ENCODE measurements at regions not wholly inside any gene's neighbourhood (a gene's known extent, or its start where the extent isn't known, plus 50 kb on each side); places are given as distances from the start of the nearest gene placed in this dataset.

DNA sequence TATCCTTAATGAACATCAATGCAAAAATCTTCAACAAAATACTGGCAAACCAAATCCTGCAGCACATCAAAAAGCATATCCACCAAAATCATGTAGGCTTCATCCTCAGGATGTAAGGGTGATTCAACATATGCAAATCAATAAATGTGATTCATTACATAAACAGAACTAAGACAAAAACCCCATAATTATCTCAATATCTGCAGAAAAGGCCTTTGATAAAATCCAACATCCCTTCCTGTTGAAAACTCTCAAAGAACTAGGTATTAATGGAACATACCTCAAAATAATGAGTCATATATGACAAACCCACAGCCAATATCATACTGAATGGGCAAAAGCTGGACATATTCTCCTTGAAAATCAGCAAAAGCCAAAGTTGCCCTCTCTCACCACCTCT is 54.6 kb upstream of the DEPDC1 start:
- TF ChIP-seq, protein P1, sequence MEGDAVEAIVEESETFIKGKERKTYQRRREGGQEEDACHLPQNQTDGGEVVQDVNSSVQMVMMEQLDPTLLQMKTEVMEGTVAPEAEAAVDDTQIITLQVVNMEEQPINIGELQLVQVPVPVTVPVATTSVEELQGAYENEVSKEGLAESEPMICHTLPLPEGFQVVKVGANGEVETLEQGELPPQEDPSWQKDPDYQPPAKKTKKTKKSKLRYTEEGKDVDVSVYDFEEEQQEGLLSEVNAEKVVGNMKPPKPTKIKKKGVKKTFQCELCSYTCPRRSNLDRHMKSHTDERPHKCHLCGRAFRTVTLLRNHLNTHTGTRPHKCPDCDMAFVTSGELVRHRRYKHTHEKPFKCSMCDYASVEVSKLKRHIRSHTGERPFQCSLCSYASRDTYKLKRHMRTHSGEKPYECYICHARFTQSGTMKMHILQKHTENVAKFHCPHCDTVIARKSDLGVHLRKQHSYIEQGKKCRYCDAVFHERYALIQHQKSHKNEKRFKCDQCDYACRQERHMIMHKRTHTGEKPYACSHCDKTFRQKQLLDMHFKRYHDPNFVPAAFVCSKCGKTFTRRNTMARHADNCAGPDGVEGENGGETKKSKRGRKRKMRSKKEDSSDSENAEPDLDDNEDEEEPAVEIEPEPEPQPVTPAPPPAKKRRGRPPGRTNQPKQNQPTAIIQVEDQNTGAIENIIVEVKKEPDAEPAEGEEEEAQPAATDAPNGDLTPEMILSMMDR (IDR thresholded peaks at IDR 0.05): no peak
- no peak for TF ChIP-seq EP300 (IDR thresholded peaks at IDR 0.05)
- no peak for TF ChIP-seq POLR2A (IDR thresholded peaks at IDR 0.05)
- peaks cover 0 to 22% (median 0%) of the 10 kb centered on the region in 4 donors for H3K9me3 ChIP-seq
- no peaks in the 10 kb centered on the region for H3K36me3 ChIP-seq
- H3K27me3 ChIP-seq: no peaks in the 10 kb centered on the region
- DNase-seq (ENCODE audit: low spot score in 2 of 2): no peak
- H3K27ac ChIP-seq: no peak overlapping the region
- no peaks in the 10 kb centered on the region for H3K4me1 ChIP-seq
- H3K4me3 ChIP-seq: no peak overlapping the region

DNA sequence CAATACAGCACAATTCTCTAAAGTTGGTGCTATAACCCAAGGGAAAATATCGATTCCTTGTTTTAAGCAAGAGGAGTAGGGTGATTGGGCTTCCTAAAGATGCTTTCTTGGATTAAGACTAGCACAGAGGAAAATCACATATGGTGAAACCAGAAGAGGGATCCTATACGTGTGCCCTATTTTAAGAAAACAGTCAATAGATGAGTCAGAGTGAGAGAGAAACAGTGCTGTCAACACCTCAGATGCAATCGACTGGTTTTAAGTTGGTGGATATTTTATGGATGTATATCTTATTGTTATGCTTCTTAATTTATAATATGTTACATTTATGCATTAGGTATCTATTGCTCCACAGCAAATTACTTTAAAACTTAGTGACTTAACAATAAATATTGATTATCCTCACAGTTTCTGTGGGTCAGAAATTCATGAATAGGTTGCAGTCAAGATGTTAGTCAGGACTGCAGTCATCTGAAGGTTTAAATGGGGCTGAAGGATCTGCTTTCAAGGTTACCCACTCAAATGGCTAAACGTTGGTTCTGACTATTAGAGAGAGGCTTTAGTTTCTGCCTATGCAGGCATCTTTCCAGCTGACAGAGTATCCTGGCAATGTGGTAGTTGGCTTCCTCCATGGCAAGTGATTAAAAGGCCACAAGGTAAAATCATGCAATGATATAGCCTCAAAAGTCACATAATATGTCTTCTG is 61.6 kb upstream of the DEPDC1 start:
- no peaks in the 10 kb centered on the region for H3K4me1 ChIP-seq
- peaks cover 0 to 12% (median 0%) of the 10 kb centered on the region in 4 donors for H3K9me3 ChIP-seq
- 72 to 74% methylated on average over 4 of the region's 4 CpGs for WGBS, 2 donors
- no peaks in the 10 kb centered on the region for H3K27me3 ChIP-seq
- no peaks in the 10 kb centered on the region for H3K36me3 ChIP-seq
- no peak overlapping the region for H3K4me3 ChIP-seq
- TF ChIP-seq POLR2A (IDR thresholded peaks at IDR 0.05): no peak
- no peak for TF ChIP-seq EP300 (IDR thresholded peaks at IDR 0.05)
- TF ChIP-seq, protein P1 (IDR thresholded peaks at IDR 0.05): no peak
- no peak overlapping the region for H3K27ac ChIP-seq
- DNase-seq (ENCODE audit: low spot score in 2 of 2): no peak

DNA sequence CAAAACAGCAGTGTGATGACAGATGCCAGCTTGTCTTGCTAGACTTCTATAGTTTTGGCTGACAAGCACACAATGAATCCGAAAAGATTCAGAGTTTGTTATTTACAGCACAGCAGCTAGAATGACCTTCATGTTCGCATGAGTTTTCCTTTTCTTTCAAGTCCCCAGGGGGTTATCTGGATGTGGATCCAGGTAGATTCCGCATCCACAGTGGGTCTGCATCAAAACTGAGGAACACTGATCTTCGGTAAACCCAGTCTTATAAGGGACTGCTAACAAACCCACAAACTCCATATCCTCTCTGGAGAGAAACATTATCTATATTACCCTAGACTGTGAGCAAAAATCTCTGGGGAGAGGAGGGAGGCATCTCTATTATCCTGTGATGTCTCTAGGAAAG is 69.0 kb upstream of the DEPDC1 start:
- Histone ChIP-seq H3K4me3 (no peak overlapping the region), H3K36me3 (no peaks in the 10 kb centered on the region), H3K27ac (no peak overlapping the region), H3K9me3 (no peaks in the 10 kb centered on the region), H3K4me1 (peaks cover 0 to under 1% (median 0%) of the 10 kb centered on the region in 4 donors), H3K27me3 (no peaks in the 10 kb centered on the region)
- DNase-seq (ENCODE audit: low spot score in 2 of 2): no peak
- 63 to 68% methylated on average over 4 of the region's 4 CpGs for WGBS, 2 donors
- TF ChIP-seq EP300 (IDR thresholded peaks at IDR 0.05): no peak
- TF ChIP-seq, protein P1 (IDR thresholded peaks at IDR 0.05): no peak

DNA sequence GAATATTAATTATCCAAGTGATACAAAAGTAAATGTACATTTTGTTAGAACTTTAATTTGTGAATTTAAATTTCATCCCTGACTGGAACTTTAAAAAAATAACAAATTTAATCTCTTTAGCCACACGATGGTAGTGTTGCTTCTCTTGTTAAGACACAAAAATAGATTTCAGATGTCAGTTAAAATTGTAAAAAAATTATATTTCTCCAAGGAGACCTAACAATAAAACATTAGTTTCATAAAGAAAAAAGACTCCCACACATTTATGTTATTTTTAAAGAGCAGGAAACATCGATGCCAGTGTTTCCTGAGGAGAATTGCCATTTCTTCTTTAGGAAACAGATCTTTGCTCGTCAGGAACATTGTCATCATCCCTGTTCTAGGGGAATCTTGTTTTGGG is 74.0 kb upstream of the DEPDC1 start:
- no peak for DNase-seq (ENCODE audit: low spot score in 2 of 2)
- H3K27me3 ChIP-seq: no peaks in the 10 kb centered on the region
- no peak overlapping the region for H3K4me3 ChIP-seq
- peak overlapping the region in 2 of 4 donors; percentile 44 to 46 for H3K27ac ChIP-seq
- peaks cover 0 to 15% (median 0%) of the 10 kb centered on the region in 4 donors for H3K4me1 ChIP-seq
- no peaks in the 10 kb centered on the region for H3K9me3 ChIP-seq
- WGBS, 2 donors: 10 to 17% methylated on average over 3 of the region's 3 CpGs
- TF ChIP-seq, protein P1 (IDR thresholded peaks at IDR 0.05): peak in 2 of 5 experiments; percentile 8 to 13
- TF ChIP-seq EP300 (IDR thresholded peaks at IDR 0.05): no peak
- no peaks in the 10 kb centered on the region for H3K36me3 ChIP-seq

DNA sequence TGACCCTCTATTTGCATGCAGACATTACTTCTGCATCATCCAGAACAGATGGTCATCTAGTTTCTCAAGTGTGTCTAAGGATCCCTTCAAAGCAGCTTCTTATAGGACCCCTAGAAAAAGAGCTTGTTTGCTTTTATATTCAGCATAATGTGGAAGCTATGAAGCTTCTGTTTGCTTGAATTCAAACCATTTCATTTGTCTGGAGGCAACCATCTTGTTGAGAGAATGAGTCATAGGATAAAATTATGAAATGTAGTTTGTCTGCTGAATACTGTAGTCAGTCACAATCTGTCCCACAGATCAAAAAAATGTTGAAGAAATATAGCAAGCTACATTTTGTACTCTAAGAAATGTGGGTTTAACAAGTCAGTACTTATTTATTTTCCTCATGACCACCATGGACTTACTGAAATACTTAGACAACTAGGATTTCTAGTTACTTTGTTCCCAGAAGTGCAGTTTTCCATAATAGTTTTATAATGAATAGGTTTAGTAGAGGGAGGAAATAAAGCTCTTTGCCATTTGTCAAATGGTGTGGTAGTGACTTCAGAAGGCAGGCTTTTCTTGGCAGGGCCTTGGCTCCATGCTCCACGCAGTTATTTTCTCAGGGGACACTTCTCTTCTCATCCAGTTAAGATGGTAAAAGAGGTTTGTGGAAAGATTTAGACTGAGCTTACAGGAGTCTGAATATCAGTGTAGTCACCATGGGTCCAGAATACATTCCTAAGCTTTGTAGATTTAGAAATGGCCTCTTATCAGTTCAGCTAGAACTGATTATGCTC is 74.8 kb upstream of the DEPDC1 start:
- Histone ChIP-seq H3K27ac (peak overlapping the region in 2 of 4 donors; percentile 46 to 79), H3K9me3 (no peaks in the 10 kb centered on the region), H3K4me3 (no peak overlapping the region), H3K4me1 (peaks cover 0 to 15% (median 0%) of the 10 kb centered on the region in 4 donors), H3K27me3 (no peaks in the 10 kb centered on the region), H3K36me3 (no peaks in the 10 kb centered on the region)
- TF ChIP-seq, protein P1 (IDR thresholded peaks at IDR 0.05): no peak
- TF ChIP-seq POLR2A (IDR thresholded peaks at IDR 0.05) (no peak), EP300 (IDR thresholded peaks at IDR 0.05) (no peak)
- WGBS, 2 donors: 10 to 19% methylated on average over 1 of the region's 1 CpG
- DNase-seq (ENCODE audit: low spot score in 2 of 2): no peak
